WTC11 (cell line): ENCODE measurements at regions not wholly inside any gene's neighbourhood (a gene's known extent, or its start where the extent isn't known, plus 50 kb on each side); places are given as distances from the start of the nearest gene placed in this dataset.

Experiments used
- ATAC-seq: fragments of 200-7000 bp; cut with Tn5 transposase; 2 replicates; pipeline ENCODE4 v1.10.0; 2021; ENCODE audit warnings: mild to moderate bottlenecking, moderate library complexity
- CTCF ChIA-PET: fragments of 300-600 bp; sonication (Branson Sonifier 250); formaldehyde crosslinking; loops from one replicate; lab custom pipeline; 2021; ENCODE audit warnings: antibody characterized with exemption; lab: Charles Lee
- POLR2A ChIA-PET: fragments of 350-600 bp; sonication (Branson Sonifier 250); formaldehyde crosslinking; loops from one replicate; lab custom pipeline; 2021; ENCODE audit warnings: antibody characterized with exemption; lab: Charles Lee
- DNase-seq: peaks from one replicate; pipeline ENCODE4 v3.0.0; 2021; ENCODE audit warnings: low spot score
- H3K27ac Mint-ChIP-seq: 2 replicates; pipeline ENCODE4 v1.8.0; 2021; ENCODE audit warnings: mixed read lengths
- H3K27me3 Mint-ChIP-seq: 2 replicates; pipeline ENCODE4 v1.8.0; 2021; ENCODE audit warnings: low read depth, mild to moderate bottlenecking, moderate library complexity, mixed read lengths
- H3K36me3 Mint-ChIP-seq: 2 replicates; pipeline ENCODE4 v1.8.0; 2021; ENCODE audit warnings: mixed read lengths
- H3K4me1 Mint-ChIP-seq: 2 replicates; pipeline ENCODE4 v1.8.0; 2022; ENCODE audit warnings: mixed read lengths
- H3K4me3 Mint-ChIP-seq: 2 replicates; pipeline ENCODE4 v1.8.0; 2021; ENCODE audit warnings: mild to moderate bottlenecking, moderate library complexity, mixed read lengths
- H3K9me3 Mint-ChIP-seq: 2 replicates; pipeline ENCODE4 v1.8.0; 2021; ENCODE audit warnings: mixed read lengths
- CBFB ChIP-seq: sonication (generic); formaldehyde crosslinking; IDR thresholded peaks from 2 replicates; pipeline ENCODE4 v1.8.1; 2022; ENCODE audit warnings: mild to moderate bottlenecking, low read depth, missing genetic modification reagents
- CREM ChIP-seq: sonication (generic); formaldehyde crosslinking; IDR thresholded peaks from 2 replicates; pipeline ENCODE4 v1.8.1; 2022; ENCODE audit warnings: mild to moderate bottlenecking, missing genetic modification reagents, moderate library complexity
- EMX1 ChIP-seq: fragments of 250-450 bp; sonication (Bioruptor Pico); IDR thresholded peaks from 2 replicates; pipeline ENCODE4 v1.8.0; 2021; ENCODE audit warnings: mild to moderate bottlenecking
- FOXJ3 ChIP-seq: sonication (generic); formaldehyde crosslinking; IDR thresholded peaks from 2 replicates; pipeline ENCODE4 v1.9.0; 2021; ENCODE audit warnings: missing genetic modification reagents, mild to moderate bottlenecking, borderline replicate concordance
- FOXP4 ChIP-seq: sonication (generic); formaldehyde crosslinking; IDR thresholded peaks from 2 replicates; pipeline ENCODE4 v1.8.0; 2022; ENCODE audit warnings: mild to moderate bottlenecking, missing genetic modification reagents
- HMGA2 ChIP-seq: fragments of 250-450 bp; sonication (Bioruptor Pico); IDR thresholded peaks from 2 replicates; pipeline ENCODE4 v1.4.0; 2021; ENCODE audit warnings: mild to moderate bottlenecking, moderate library complexity
- IRF2 ChIP-seq: sonication (generic); formaldehyde crosslinking; IDR thresholded peaks from 2 replicates; pipeline ENCODE4 v1.8.0; 2022; ENCODE audit warnings: low read depth, missing genetic modification reagents, borderline replicate concordance
- MYBL2 ChIP-seq: sonication (generic); formaldehyde crosslinking; IDR thresholded peaks from 2 replicates; pipeline ENCODE4 v1.8.1; 2023; ENCODE audit warnings: mild to moderate bottlenecking, moderate library complexity, missing genetic modification reagents
- NFE2L1 ChIP-seq: sonication (generic); formaldehyde crosslinking; IDR thresholded peaks from 2 replicates; pipeline ENCODE4 v1.8.1; 2023; ENCODE audit warnings: missing genetic modification reagents
- NFYB ChIP-seq: sonication (generic); formaldehyde crosslinking; conservative IDR thresholded peaks from 2 replicates; pipeline ENCODE4 v1.8.0; 2022; ENCODE audit warnings: low read depth, missing genetic modification reagents
- NR2C2 ChIP-seq: sonication (generic); formaldehyde crosslinking; IDR thresholded peaks from 2 replicates; pipeline ENCODE4 v1.8.0; 2022; ENCODE audit warnings: mild to moderate bottlenecking, missing genetic modification reagents
- PREB ChIP-seq: sonication (generic); formaldehyde crosslinking; IDR thresholded peaks from 2 replicates; pipeline ENCODE4 v1.8.1; 2022; ENCODE audit warnings: mild to moderate bottlenecking, missing genetic modification reagents, moderate library complexity, borderline replicate concordance
- SOX15 ChIP-seq: fragments of 250-450 bp; sonication (Bioruptor Pico); IDR thresholded peaks from 2 replicates; pipeline ENCODE4 v1.9.0; 2021; ENCODE audit warnings: mild to moderate bottlenecking
- USF1 ChIP-seq: sonication (generic); formaldehyde crosslinking; IDR thresholded peaks from 2 replicates; pipeline ENCODE4 v1.8.0; 2022; ENCODE audit warnings: mild to moderate bottlenecking, missing genetic modification reagents
- USF2 ChIP-seq: sonication (generic); formaldehyde crosslinking; IDR thresholded peaks from 2 replicates; pipeline ENCODE4 v1.8.1; 2023; ENCODE audit warnings: mild to moderate bottlenecking, missing genetic modification reagents, moderate library complexity
- ZMAT4 ChIP-seq: fragments of 250-450 bp; sonication (Bioruptor Pico); IDR thresholded peaks from 2 replicates; pipeline ENCODE4 v1.9.0; 2021; ENCODE audit warnings: mild to moderate bottlenecking
- ZNF138 ChIP-seq: sonication (generic); formaldehyde crosslinking; conservative IDR thresholded peaks from 2 replicates; pipeline ENCODE4 v1.8.1; 2022; ENCODE audit warnings: mild to moderate bottlenecking, moderate library complexity, missing genetic modification reagents
- ZNF671 ChIP-seq: fragments of 250-450 bp; sonication (Bioruptor Pico); IDR thresholded peaks from 2 replicates; pipeline ENCODE4 v1.8.0; 2021; ENCODE audit warnings: mild to moderate bottlenecking
- TF ChIP-seq, protein P1 (sequence below): sonication (generic); formaldehyde crosslinking; IDR thresholded peaks from 2 replicates; pipeline ENCODE4 v1.8.0; 2022; ENCODE audit warnings: mild to moderate bottlenecking, missing genetic modification reagents
- TF ChIP-seq, protein P2 (sequence below): sonication (generic); formaldehyde crosslinking; IDR thresholded peaks from 2 replicates; pipeline ENCODE4 v1.8.1; 2023; ENCODE audit warnings: mild to moderate bottlenecking, missing genetic modification reagents, moderate library complexity
- TF ChIP-seq, protein P3 (sequence below): sonication (generic); formaldehyde crosslinking; IDR thresholded peaks from 2 replicates; pipeline ENCODE4 v1.8.1; 2023; ENCODE audit warnings: mild to moderate bottlenecking, missing genetic modification reagents, borderline replicate concordance

- TF ChIP-seq USF2 (CRISPR knock-in tag), result no peak
- no peak for TF ChIP-seq CREM (CRISPR knock-in tag)
- TF ChIP-seq ZNF671 (CRISPR knock-in tag), result no peak
- no peak for TF ChIP-seq NR2C2 (CRISPR knock-in tag)
- no peak for TF ChIP-seq ZNF138 (CRISPR knock-in tag)
- TF ChIP-seq, protein P1, sequence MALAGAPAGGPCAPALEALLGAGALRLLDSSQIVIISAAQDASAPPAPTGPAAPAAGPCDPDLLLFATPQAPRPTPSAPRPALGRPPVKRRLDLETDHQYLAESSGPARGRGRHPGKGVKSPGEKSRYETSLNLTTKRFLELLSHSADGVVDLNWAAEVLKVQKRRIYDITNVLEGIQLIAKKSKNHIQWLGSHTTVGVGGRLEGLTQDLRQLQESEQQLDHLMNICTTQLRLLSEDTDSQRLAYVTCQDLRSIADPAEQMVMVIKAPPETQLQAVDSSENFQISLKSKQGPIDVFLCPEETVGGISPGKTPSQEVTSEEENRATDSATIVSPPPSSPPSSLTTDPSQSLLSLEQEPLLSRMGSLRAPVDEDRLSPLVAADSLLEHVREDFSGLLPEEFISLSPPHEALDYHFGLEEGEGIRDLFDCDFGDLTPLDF, result no peak
- TF ChIP-seq, protein P2, sequence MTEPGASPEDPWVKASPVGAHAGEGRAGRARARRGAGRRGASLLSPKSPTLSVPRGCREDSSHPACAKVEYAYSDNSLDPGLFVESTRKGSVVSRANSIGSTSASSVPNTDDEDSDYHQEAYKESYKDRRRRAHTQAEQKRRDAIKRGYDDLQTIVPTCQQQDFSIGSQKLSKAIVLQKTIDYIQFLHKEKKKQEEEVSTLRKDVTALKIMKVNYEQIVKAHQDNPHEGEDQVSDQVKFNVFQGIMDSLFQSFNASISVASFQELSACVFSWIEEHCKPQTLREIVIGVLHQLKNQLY (CRISPR knock-in tag), result no peak
Observed at GRCh38 chrX:18026166-18026565, 165.1 kb upstream of the RAI2 start (continued).

DNA sequence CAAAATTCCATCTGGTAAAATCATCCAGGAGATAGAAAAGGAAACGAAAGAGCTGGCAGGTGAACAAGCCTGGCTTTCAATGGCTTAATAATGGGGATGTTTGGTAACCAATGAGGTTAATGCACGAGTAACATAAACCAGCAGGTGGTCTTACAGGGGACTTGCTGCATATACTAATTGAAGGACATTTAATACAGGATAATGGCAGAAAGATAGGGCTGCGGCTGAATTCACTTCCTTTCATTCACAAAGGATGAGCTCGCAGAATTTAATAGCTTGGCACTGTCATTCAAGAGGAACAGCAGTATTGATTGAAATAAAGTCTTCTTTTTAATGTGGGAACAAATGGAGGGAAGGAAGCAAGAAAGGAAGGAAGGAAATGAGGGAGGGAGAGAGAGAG lies 156.3 kb upstream of the RAI2 start:
- H3K4me3 Mint-ChIP-seq, result no peak overlapping the region
- ATAC-seq, result no peak
- H3K27me3 Mint-ChIP-seq, result peaks cover 14% of the 10 kb centered on the region
- H3K36me3 Mint-ChIP-seq, result 0 out of 2 replicates have a peak, but pooled peaks cover 2% of the 10 kb centered on the region
- H3K4me1 Mint-ChIP-seq, result peaks cover 16% of the 10 kb centered on the region
- H3K27ac Mint-ChIP-seq, result no peak overlapping the region; the same call in 1 of the 2 replicates
- DNase-seq, result no peak
- CTCF ChIA-PET, result interaction anchor here (0.8 kb wide), 1 partner anchor 9 kb away, joined by 4 read pairs; no protein-coding TSS in a partner anchor
- H3K9me3 Mint-ChIP-seq, result no peaks in the 10 kb centered on the region
- TF ChIP-seq USF1 (CRISPR knock-in tag), result no peak
- no peak for TF ChIP-seq NFYB
- POLR2A ChIA-PET, result no interaction called here

DNA sequence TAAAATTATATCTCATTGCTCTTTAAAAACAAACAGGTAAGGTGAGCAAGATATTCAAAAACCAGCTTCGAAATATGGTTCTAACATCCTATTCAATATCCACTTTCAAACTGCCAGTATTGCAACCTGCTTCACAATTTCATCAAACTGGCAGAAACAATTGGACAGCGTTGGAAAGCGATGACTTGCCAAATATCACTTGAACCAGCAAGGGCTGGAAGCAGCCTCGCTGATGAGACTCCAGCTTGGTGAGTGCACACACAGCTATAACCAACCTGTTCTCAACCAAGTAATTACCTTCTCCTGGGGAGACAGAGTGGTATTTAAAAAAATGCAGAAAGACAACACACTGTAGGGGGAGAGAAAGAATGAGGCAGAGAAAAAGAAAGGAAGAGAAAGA lies 155.8 kb upstream of the RAI2 start:
- POLR2A ChIA-PET, result no interaction called here
- Mint-ChIP-seq H3K9me3 (no peaks in the 10 kb centered on the region), H3K36me3 (0 out of 2 replicates have a peak, but pooled peaks cover 2% of the 10 kb centered on the region), H3K27ac (no peak overlapping the region), H3K27me3 (peaks cover 14% of the 10 kb centered on the region), H3K4me3 (no peak overlapping the region), H3K4me1 (peaks cover 16% of the 10 kb centered on the region)
- no peak for TF ChIP-seq NFE2L1 (CRISPR knock-in tag)
- TF ChIP-seq EMX1 (CRISPR knock-in tag), result no peak
- TF ChIP-seq ZMAT4 (CRISPR knock-in tag), result no peak
- TF ChIP-seq, protein P3, sequence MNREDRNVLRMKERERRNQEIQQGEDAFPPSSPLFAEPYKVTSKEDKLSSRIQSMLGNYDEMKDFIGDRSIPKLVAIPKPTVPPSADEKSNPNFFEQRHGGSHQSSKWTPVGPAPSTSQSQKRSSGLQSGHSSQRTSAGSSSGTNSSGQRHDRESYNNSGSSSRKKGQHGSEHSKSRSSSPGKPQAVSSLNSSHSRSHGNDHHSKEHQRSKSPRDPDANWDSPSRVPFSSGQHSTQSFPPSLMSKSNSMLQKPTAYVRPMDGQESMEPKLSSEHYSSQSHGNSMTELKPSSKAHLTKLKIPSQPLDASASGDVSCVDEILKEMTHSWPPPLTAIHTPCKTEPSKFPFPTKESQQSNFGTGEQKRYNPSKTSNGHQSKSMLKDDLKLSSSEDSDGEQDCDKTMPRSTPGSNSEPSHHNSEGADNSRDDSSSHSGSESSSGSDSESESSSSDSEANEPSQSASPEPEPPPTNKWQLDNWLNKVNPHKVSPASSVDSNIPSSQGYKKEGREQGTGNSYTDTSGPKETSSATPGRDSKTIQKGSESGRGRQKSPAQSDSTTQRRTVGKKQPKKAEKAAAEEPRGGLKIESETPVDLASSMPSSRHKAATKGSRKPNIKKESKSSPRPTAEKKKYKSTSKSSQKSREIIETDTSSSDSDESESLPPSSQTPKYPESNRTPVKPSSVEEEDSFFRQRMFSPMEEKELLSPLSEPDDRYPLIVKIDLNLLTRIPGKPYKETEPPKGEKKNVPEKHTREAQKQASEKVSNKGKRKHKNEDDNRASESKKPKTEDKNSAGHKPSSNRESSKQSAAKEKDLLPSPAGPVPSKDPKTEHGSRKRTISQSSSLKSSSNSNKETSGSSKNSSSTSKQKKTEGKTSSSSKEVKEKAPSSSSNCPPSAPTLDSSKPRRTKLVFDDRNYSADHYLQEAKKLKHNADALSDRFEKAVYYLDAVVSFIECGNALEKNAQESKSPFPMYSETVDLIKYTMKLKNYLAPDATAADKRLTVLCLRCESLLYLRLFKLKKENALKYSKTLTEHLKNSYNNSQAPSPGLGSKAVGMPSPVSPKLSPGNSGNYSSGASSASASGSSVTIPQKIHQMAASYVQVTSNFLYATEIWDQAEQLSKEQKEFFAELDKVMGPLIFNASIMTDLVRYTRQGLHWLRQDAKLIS (CRISPR knock-in tag), result no peak
- TF ChIP-seq HMGA2 (CRISPR knock-in tag), result no peak
- TF ChIP-seq CBFB (CRISPR knock-in tag), result no peak
- TF ChIP-seq FOXJ3 (CRISPR knock-in tag), result no peak
- TF ChIP-seq IRF2 (CRISPR knock-in tag), result no peak
- no peak for TF ChIP-seq PREB (CRISPR knock-in tag)
- TF ChIP-seq SOX15 (CRISPR knock-in tag), result no peak
- no peak for TF ChIP-seq MYBL2 (CRISPR knock-in tag)
- no peak for TF ChIP-seq FOXP4
- CTCF ChIA-PET, result no interaction called here
- DNase-seq (no peak), ATAC-seq (no peak)
